PFSK-1 (cell line): ENCODE measurements at regions not wholly inside any gene's neighbourhood (a gene's known extent, or its start where the extent isn't known, plus 50 kb on each side); places are given as distances from the start of the nearest gene placed in this dataset.

Source experiments
- FOXP2 ChIP-seq: optimal IDR thresholded peaks from 2 replicates; pipeline ENCODE3; 2011; ENCODE audit warnings: borderline replicate concordance, control low read depth, inconsistent platforms; ENCODE audit not compliant: insufficient read depth; ENCODE audit errors: extremely low read length, extremely low read depth
- POLR2AphosphoS5 ChIP-seq: IDR thresholded peaks from 2 replicates; pipeline ENCODE4 v1.6.1; 2012; ENCODE audit warnings: low read depth, mild to moderate bottlenecking, control low read depth, low read length, moderate library complexity
- SIN3A ChIP-seq: IDR thresholded peaks from 2 replicates; pipeline ENCODE4 v1.6.1; 2012; ENCODE audit warnings: mild to moderate bottlenecking, low read length, moderate library complexity, borderline replicate concordance; ENCODE audit not compliant: insufficient read depth
- TAF1 ChIP-seq: IDR thresholded peaks from 2 replicates; pipeline ENCODE4 v1.6.1; 2012; ENCODE audit warnings: low read length, control low read depth, borderline replicate concordance; ENCODE audit not compliant: insufficient read depth
- TF ChIP-seq, protein P1 (sequence below), 2 experiments: IDR thresholded peaks; 2 replicates each; pipeline versions ENCODE4 v1.6.1 to v1.8.0; 2011 to 2012; ENCODE audit warnings: low read depth in 2 of 2, low read length in 2 of 2, control low read depth in 1 of 2, inconsistent platforms in 1 of 2, mild to moderate bottlenecking in 1 of 2, moderate library complexity in 1 of 2; ENCODE audit not compliant: insufficient read depth in 1 of 2

GRCh38 chr6:79803917-79804316 is 143.4 kb downstream of the ELOVL4 start:
- TF ChIP-seq SIN3A (no peak), FOXP2 (no peak), TAF1 (no peak)
- TF ChIP-seq, protein P1, sequence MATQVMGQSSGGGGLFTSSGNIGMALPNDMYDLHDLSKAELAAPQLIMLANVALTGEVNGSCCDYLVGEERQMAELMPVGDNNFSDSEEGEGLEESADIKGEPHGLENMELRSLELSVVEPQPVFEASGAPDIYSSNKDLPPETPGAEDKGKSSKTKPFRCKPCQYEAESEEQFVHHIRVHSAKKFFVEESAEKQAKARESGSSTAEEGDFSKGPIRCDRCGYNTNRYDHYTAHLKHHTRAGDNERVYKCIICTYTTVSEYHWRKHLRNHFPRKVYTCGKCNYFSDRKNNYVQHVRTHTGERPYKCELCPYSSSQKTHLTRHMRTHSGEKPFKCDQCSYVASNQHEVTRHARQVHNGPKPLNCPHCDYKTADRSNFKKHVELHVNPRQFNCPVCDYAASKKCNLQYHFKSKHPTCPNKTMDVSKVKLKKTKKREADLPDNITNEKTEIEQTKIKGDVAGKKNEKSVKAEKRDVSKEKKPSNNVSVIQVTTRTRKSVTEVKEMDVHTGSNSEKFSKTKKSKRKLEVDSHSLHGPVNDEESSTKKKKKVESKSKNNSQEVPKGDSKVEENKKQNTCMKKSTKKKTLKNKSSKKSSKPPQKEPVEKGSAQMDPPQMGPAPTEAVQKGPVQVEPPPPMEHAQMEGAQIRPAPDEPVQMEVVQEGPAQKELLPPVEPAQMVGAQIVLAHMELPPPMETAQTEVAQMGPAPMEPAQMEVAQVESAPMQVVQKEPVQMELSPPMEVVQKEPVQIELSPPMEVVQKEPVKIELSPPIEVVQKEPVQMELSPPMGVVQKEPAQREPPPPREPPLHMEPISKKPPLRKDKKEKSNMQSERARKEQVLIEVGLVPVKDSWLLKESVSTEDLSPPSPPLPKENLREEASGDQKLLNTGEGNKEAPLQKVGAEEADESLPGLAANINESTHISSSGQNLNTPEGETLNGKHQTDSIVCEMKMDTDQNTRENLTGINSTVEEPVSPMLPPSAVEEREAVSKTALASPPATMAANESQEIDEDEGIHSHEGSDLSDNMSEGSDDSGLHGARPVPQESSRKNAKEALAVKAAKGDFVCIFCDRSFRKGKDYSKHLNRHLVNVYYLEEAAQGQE (IDR thresholded peaks at IDR 0.05; ENCODE audit: insufficient read depth in 1 of 2, low read depth in 2 of 2, low read length in 2 of 2): no peak

GRCh38 chr6:79802657-79803300 is 144.6 kb downstream of the ELOVL4 start:
- TF ChIP-seq POLR2AphosphoS5 (no peak), FOXP2 (no peak), SIN3A (no peak), TAF1 (no peak)
- TF ChIP-seq, protein P1 (IDR thresholded peaks at IDR 0.05; ENCODE audit: insufficient read depth in 1 of 2, low read depth in 2 of 2, low read length in 2 of 2): no peak

DNA sequence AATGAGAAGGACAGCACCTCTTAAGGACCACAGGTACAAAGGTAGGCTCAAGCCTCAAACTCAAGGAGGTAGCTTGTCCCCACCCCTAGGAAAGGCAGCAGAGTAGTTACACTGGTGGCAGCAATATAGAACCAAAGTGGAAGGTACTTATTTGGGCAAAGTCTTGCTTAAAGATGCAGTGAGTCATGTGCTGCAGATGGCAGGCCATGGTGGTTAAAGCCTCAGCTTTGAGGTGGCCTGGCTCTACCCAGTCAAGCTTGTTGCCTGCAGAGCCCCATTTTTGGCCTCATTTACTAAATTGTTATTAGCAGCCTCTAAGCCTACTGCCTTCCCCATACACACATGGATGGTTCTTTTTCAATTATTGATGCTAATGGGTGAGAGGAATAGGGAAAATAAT is 146.0 kb downstream of the ELOVL4 start:
- TF ChIP-seq SIN3A: no peak
- no peak for TF ChIP-seq FOXP2
- TF ChIP-seq TAF1: no peak
- TF ChIP-seq, protein P1 (IDR thresholded peaks at IDR 0.05; ENCODE audit: insufficient read depth in 1 of 2, low read depth in 2 of 2, low read length in 2 of 2): no peak
- no peak for TF ChIP-seq POLR2AphosphoS5

GRCh38 chr6:79798841-79799240 is 148.5 kb downstream of the ELOVL4 start:
- TF ChIP-seq POLR2AphosphoS5 (no peak), FOXP2 (no peak), SIN3A (no peak), TAF1 (no peak)
- TF ChIP-seq, protein P1 (IDR thresholded peaks at IDR 0.05; ENCODE audit: insufficient read depth in 1 of 2, low read depth in 2 of 2, low read length in 2 of 2): no peak
